GM12891 (cell line): ENCODE measurements at regions not wholly inside any gene's neighbourhood (a gene's known extent, or its start where the extent isn't known, plus 50 kb on each side); places are given as distances from the start of the nearest gene placed in this dataset.

Experiments
- POLR2A ChIP-seq: IDR thresholded peaks from 2 replicates; pipeline ENCODE4 v1.6.1; 2011; ENCODE audit warnings: low read depth, low read length, control low read depth
- POLR2AphosphoS5 ChIP-seq: IDR thresholded peaks from 2 replicates; pipeline ENCODE4 v1.6.1; 2011; ENCODE audit warnings: low read depth, low read length, control low read depth
- POU2F2 ChIP-seq: IDR thresholded peaks from 2 replicates; pipeline ENCODE4 v1.6.1; 2011; ENCODE audit warnings: low read depth, mild to moderate bottlenecking, control low read depth, low read length, moderate library complexity
- SPI1 ChIP-seq: IDR thresholded peaks from 2 replicates; pipeline ENCODE4 v1.6.1; 2011; ENCODE audit warnings: low read depth, low read length, control low read depth
- TAF1 ChIP-seq: IDR thresholded peaks from 2 replicates; pipeline ENCODE4 v1.6.1; 2011; ENCODE audit warnings: low read depth, low read length, control low read depth

DNA sequence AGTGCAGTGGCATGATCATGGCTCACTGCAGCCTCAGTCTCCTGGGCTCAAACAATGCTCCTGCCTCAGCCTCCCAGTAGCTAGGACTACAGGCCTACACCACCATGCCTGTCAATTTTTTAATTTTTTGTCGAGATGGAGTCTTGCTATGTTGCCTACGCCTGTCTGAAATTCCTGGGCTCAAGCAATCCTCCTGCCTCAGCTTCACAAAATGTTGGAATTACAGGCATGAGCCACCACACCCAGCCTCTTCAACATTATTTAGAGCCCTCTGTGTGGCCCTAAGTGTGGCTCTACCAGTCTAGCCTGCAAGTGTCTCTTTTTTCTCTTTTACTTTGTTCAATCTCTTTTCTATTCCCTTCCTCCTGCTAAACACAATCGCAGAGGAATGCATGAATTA, 154.4 kb upstream of the EPB41L4A start:
- TF ChIP-seq POLR2A = no peak
- TF ChIP-seq TAF1 = no peak
- no peak for TF ChIP-seq SPI1
- TF ChIP-seq POLR2AphosphoS5 = no peak
- TF ChIP-seq POU2F2 = no peak
